Dermis blood vessel endothelial cell (primary cell): ENCODE measurements at regions not wholly inside any gene's neighbourhood (a gene's known extent, or its start where the extent isn't known, plus 50 kb on each side); places are given as distances from the start of the nearest gene placed in this dataset.
"Not testable (repeated sequence)": the region's sequence is repeated elsewhere in the genome, so short reads cannot be mapped to it uniquely, and the experiment has no call there.

Source experiments
- DNase-seq: peaks from one replicate; pipeline ENCODE4 v3.0.0; 2010

DNA sequence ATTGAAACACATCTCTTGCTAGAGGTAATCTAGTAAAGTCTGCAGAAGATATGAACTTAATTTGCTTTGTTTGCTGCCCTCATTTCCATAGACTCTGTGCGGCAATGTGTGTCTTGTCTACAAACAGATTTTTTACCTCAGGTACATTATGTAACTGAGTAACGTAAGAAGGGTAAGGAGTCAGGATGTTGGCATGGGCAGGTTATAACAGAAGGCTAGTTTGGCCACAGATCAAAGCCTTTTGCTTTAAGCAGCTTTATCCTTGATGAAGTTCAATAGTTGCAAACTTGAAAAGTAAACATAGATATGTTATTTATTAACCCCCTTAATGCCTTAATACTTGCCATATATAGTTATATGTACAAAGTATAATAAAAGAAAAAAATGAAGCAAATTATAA lies 391.6 kb upstream of the FKBP1C start:
- DNase-seq, result no peak

DNA sequence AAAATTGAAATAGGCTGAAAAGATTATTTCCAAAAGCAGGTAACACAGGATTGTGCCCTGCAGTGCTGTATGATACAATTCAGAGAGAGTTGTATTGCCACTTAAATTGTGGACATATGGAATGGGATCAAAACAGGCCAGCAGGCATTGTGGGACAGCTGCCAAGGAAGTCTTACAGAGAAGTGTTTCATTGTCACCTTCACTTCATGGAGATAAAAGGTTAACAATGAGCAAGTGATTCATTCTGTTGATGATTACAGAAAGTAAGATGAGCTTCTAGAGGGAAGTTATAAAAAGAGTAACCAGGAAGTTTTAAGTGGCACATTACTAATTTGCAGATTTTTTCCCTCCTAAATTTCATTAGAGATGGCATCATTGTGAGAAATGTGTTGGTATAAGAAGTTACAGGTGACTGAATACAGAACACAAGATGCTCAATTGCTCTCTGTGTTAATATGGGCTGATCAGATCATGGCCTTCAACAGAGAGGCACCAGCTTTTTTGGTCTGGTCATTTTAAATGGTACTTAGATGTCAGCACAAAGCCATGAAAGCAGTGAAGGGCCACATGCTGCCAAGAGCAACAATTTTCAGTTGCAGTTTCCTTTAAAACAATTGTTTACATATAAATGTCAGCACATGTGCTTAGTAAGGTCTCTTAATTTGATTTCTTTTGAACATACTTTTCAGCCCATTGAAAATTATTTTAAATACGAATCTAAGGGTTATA lies 402.5 kb upstream of the FKBP1C start:
- no peak for DNase-seq

DNA sequence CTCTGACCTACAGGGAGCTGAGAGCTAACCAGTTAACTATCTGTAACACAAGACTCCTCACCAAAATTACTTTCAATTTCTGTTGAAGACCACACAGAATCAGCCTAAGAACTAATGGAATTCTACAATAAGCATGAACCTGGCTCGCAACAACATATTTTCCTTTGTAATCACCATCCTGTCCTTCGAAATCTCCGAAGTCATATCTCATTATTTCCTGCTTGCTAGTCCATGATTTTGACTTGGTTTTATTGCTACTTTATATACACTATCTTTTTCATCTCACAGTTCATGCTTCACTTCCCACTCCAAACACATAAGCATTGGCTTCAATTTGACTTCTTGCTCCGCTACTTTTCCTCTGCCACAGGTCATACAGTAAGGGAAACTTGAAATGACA lies 405.8 kb upstream of the FKBP1C start:
- DNase-seq, result no peak

DNA sequence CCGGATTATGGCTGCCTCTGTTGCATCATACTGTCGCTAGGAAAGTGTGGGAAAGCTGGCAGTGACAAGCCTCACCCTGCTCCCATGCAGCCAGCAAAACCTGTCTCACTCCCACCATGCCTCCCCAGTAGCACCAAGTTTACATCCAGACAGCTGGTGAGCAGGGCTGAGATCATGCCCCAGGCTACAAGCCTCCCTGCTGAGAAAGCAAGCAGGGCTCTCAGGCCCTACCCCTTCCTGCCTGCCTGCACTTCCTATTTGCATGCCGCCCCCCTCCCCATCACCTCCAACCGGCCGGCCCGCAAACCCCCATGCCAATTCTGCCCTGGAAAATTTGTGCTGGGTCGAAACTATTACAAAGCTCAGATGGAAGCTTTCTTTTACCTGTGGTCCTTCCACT lies 408.2 kb upstream of the FKBP1C start:
- DNase-seq, result no peak

DNA sequence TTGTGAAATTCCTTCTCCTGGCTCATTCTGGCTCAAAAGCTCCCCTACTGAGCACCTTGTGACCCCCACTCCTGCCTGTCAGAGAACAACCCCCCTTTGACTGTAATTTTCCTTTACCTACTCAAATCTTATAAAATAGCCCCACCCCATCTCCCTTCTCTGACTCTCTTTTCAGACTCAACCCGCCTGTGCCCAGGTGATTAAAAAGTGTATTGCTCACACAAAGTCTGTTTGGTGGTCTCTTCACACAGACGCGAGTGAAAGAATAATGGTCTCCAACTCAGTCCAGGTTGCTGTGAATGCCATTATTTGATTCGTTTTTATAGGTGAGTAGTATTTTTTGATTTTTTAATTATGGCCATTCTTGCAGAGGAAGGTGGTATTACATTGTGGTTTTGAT lies 414.1 kb upstream of the FKBP1C start:
- DNase-seq, result no peak

DNA sequence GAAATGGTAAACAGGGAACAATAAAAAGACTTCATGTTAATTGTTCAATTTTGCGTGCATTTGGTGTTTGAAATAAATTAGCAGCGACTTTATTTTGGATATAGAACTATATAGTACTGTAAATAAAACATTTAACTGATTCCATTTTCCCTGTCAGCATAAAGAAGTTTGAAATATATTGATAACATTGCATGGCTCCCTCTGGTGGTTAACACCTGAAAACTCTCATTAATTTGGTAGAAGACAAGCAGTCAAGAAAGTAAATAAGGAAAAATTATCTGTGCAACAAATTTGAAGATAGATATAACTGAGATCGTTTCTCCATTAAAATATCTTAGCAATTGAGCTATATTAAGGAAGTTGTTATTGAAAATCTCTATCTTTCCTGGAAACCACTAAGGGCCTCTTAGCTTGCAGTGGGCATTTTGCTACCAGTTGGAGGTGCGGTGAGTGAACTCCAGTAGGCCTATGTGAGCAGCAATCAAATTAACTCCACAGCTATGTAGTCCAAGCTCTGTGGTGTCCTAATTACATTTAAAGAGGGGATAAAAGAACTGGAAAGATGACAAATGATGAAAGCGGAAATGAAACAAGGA lies 435.7 kb upstream of the FKBP1C start:
- DNase-seq, result peak; percentile 9

DNA sequence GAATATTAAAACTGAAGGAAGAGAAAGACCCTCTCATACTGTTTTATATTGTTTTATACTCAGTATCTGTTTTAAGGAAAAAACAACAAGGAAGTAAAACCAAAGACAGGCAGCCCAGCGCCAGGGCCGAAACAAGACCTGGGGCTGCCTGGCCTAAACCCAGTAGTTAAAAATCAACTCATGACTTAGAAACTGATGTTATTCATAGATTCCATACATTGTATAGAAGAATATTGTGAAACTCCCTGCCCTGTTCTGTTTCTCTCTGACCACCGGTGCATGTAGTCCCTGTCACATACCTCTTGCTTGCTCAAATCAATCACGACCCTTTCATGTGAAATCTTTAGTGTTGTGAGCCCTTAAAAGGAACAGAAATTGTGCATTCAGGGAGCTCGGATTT lies 445.1 kb upstream of the FKBP1C start:
- not testable (repeated sequence) for DNase-seq

DNA sequence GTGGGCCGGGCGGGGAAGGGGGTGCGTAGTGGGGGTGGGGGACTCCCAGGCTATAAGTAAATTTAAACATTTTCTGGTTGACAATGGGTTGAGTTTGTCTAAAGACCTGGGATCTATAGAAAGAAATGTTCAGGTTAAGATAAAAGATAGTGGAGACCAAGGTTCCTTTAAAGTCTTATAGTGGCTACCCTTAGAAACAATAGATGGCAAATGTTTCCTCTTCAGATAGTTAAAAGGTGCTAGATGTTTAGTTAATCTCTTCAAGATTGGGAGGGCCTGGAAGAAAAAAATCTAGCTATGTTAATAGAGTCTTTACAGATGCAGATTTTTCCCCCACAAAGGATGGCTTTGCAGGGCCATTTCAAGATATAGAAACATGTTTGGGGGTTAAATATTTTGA lies 446.4 kb upstream of the FKBP1C start:
- no peak for DNase-seq

DNA sequence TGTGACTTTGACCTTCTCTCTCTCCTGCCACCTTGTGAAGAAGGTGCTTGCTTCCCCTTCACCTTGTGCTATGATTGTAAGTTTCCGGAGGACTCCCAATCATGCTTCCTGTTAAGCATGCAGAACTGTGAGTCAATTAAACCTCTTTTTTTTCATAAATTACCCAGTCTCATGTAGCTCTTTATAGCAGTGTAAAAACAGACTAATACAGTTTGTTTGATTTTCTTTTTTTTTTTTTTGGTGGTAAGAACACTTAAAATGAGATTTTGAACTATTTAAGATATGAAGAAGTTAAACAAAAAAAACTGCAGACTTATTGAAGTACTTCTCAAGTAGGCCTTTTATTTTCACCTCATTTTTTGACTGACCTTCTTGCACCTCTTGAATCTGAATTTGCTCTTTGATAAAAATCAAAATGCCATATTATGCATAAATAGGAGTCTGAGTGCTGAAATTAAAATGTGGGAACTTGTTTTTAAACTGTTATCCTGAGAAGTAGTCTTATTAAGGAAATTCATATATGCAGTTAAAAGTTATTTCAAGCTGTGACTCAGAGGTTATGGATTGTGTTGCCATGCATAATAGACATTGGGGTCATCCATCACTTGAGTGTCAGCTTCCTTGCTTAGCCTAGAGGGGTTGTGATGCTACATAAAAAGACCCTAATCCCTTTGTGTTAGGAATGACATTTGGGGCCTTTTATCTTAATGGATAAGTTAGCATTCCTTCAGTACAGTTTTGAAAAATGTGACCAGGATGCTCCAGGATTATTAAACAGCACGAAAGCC lies 447.9 kb upstream of the FKBP1C start:
- no peak for DNase-seq

DNA sequence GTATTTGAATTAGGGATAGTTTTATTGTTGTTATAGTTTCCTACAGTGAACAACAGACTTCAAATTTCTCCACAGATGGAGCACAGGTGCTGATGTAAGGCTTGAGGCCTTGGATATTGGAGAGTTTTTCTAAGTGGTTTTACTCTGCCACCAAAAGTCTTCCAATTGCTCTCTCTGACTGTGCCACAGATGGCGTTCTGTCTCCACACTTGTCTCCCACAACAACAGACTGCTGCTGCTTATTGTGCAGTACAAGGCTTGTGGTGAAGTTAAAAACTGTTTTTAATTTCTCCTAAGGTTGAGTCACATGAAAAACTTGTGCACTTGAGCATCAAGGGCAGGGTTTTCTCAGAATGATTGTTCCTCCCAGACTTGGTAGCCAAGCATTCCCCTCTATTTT lies 460.9 kb upstream of the KHDRBS2 start:
- DNase-seq, result no peak

DNA sequence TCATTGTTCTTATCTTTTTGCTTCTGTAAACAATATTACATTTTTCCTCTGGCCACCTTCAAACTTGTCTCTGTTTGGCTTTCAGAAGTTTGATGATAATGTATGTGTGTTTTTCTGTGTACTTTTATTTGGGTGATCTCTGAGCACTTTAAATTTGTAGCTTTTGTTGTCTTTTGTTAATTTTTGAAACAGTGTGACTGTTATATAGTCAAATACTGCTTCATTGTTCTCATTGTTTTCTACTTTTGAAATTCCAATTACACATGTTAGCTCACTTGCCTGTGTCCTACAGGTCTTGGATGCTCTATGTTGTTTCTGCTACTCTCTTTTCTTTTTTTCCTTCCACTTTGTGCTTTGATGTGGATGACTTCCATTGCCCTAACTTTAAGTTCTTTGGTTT lies 460.1 kb upstream of the KHDRBS2 start:
- no peak for DNase-seq

DNA sequence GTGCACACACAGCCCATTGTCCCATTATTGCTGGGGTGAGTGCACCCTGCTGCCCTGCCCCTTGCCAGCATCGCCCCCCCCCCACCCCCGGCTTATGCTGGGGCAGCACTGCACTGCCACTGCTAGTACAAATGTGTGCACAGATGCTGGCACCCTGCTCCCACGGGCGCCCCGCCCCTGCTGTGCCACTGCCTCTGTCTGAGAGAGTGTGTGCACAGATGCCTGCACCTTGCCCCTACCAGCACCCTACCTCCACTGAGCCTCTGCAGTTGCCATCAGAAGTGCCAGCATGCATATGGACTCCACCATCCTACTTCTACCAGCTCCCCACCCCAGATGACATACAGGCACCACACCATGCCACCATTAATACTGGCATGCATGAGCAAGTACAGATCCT lies 454.6 kb upstream of the KHDRBS2 start:
- no peak for DNase-seq

DNA sequence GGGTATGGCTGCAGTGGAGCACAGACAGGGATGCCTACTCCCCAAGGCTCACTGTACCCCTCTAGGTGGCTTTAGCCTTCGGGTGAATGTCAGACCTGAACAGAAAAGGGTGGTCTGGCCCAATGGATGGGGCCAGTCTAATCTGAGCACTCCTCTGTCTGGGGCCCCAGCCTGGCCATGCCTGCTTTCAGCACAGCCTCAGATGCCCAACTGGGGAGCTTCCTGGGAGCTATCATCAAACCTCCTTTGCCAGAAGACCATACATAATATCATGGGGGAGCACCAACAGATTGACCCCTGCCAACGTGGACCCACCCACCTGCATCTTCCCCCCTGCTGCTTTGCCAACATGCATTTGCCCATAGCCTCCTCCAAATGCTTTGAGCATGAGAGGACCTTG lies 454.1 kb upstream of the KHDRBS2 start:
- no peak for DNase-seq

DNA sequence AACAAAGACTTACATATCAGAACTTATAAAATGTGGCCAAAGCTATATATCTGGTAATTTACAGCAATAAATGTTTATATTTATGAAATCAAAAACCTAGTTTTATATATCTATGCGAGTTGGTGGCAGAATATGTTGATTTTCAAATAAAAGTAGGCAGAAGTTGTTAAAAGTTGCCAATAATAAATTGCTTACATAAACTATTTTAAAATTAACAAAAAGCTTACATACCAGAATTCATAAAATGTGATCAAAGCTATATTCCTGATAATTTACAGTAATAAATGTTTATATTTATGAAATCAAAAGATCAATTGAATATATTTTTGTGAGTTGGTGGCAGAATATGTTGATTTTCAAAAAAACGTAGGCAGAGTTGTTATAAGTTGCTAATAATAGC lies 451.8 kb upstream of the KHDRBS2 start:
- no peak for DNase-seq

DNA sequence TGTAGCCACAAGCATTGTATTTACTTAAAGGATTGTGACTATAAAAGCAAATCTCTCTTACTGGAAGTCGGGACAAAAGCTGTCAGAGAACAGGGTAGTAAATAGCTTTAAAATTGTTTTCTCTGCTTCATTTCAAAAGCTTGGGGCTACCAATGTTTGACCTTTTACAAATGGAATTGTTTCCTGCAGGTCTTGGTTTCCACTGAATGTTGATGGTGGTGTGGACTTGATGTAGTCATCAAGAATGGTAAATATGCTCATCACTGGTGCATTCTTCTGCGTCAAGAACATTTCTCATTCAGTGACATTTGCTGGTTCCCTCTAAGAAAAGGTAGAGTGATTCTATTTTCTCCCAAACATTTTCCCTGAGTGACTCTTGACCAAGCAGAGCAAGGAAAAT lies 435.4 kb upstream of the KHDRBS2 start:
- no peak for DNase-seq

DNA sequence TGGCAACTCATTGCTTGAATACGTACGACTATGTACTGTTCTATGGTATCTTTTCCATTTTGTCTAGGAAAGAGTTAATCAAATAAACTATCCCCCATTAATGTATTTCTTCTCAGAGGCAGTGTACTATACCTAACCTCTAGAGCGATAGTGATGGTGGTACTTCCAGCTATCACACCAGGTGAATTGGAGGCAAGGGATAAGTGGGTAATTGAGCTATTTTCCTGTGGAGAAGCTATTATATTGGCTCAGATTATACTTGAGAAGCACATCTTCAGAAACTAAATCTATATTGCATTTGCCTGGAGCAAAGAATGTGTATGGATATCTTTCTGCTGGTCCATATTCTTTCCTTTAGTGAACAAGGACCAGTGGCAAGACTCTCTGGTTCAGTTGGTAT lies 430.7 kb upstream of the KHDRBS2 start:
- no peak for DNase-seq

DNA sequence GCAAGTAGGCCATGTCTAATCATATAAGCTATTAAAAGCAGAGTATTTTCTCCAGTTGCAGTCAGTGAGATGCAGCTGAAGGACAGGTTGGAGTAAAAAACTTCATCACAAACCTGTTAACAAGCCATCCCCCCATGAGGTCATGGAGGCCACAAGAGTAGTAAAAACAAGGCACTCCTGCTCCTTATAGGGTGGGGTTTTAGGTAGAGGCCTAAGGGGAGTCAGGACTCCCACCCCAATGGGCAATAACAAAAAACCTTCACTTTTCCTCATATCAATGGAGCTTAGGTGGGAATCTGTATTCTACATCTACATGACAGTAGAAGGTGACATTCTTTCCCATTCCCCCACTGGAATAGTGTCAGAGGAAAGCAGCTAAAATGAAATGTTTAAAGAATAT lies 428.1 kb upstream of the KHDRBS2 start:
- no peak for DNase-seq

DNA sequence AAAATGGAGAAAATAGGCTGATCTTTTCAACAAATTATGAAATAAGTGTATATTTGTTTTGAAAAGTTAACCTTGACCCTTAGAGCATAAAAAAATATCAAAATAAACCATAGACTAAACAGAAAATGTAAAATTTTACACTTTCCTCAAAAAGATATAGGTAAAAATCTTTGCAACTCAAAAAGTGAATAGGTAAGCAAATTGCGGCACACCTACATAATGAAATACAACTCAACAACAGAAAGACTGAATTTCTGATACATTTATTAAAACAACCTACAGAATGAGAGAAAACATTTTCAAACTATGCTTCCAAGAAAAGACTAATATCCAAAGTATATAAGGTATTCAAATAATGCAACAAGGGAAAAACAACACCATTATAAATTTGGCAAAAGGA lies 425.7 kb upstream of the KHDRBS2 start:
- DNase-seq, result no peak

DNA sequence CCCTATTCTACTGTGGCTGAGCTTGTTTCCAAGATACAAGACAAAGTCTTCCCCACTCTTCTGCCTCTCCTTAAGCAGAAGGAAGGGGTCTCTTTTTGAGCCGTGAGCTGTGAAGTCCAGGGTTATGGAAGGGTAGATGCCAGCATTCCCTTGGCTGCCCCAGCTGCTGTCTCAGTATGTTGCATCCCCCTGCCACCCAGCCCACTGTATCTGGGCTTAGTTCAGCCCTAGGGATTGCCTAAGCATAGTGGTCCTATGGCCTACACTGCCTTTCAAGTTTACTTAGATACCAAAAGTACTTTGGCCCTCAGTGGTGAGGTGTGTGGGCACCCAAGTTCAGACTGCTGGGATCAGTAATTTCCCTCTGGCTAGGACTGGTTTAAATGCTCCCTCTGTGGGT lies 421.9 kb upstream of the KHDRBS2 start:
- DNase-seq, result no peak

DNA sequence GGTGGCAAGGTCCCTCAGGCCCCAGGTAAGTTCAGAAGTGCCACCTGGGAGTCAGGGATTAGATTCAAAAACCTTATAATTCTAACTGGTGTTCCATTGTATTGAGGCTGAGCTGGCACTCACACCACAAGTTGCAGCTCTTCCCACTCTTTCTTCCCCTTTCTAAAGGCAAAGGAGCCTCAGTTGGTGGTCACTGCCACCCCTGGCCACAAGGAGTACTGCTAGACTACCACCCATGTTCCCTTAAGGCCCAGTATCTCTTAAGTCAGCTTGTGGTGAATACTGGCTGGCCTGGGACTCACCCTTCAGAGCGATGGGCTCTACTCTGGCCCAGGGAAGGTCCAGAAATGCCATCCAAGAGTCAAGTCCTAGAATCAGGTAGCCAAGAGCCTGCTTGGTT lies 421.1 kb upstream of the KHDRBS2 start:
- DNase-seq, result no peak

DNA sequence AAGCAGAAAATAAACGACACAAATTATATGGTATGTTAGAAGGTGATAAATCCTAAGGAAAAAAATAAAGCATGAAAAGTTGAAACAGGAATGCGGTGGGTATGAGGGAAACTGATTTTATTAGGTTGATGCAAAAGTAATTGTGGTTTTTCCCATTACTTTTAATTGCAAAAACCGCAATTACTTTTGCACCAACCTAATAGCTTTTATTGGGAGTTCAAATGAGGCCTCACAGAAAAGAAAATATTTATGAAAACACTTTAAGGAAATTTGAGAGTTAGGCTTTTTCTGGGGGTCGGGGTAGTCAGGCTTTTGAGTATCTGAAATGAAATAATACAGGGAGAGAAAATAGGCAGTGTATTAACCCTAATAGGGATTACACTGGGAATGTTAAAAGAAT lies 397.0 kb upstream of the KHDRBS2 start:
- DNase-seq, result no peak

DNA sequence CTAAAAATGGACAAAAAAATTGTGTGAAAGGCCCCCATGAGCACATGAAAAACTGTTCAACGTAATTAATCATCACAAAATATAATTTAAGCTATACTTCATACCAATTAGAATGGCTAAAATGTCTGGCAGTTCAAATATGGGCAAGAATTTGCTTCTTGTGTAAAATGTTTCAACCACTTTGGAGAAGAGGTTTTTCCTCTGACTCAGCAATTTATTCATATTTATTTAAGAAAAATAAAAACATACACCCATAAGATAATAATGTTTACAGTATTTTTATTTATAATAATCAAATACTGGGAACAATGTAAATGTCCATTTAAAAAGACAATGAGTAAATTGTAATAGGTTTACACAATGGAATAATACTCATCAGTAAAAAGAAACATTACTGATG lies 395.1 kb upstream of the KHDRBS2 start:
- no peak for DNase-seq

DNA sequence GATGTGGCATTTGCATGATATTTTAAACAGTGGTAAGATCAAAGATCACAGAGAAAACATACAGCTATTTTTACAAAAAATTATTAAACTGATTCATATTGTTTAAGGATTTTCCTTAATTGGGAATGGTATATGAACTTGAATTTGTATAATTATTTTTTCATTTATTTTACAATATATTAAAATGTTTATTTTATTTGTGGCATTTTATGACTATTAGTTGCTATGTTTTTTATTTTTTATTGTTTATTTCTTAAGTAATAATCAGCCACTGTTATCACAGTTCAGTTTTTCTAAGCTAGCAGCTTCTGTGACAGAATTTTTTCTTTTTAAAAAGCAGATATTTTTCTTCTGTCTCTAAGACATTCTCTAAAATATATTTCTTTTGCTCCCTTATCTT lies 387.0 kb upstream of the KHDRBS2 start:
- DNase-seq, result no peak
